ENCODE measurements at regions not wholly inside any gene's neighbourhood (a gene's known extent, or its start where the extent isn't known, plus 50 kb on each side); places are given as distances from the start of the nearest gene placed in this dataset.
A peak's percentile ranks its signal among the peaks of the same experiment; 100 is the strongest.
"Not testable (repeated sequence)": the region's sequence is repeated elsewhere in the genome, so short reads cannot be mapped to it uniquely, and the experiment has no call there.

DNA sequence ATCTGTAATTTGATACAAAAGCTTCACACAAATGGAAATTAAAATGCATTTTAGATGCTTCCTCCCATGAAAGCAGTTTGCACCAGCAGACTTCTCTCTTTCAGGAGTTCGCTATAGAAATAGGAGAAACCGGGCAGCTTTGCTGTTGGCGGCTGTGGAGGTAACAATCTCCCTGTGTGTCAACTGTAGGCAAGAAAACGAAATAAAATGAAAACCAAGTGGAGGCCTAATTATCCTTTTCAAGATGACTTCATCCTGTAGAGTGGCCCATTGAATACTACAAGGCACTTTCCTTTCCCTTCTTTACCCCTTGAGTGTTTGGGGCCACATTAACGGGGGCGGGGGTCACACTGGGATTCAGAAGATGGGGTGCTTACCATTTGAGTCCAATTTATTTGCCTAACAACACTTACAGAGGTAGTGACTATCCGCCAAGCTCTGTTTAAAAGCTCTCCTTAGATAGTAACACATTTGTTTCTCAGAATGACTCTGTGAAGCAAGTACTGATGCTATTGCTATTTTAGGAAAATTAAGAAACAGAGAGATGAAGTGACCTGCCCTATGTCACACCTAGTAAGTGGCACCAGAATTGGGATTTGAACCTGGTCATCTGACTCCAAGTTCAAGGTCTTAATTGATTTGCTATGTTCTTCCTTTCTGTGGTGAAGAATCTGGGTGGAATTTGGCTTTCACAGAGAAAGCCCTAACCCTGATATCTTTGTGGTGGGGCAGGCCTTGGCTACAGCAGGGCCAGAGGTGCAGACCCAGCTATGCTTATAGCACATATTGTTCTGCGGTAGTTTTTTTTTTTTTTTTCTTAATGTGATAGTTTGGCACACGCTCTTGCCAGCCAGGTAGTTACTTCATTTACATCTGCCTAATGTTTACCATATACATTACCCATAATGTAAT is 125.5 kb upstream of the MPHOSPH6 start:
- DNase-seq, result no peak

DNA sequence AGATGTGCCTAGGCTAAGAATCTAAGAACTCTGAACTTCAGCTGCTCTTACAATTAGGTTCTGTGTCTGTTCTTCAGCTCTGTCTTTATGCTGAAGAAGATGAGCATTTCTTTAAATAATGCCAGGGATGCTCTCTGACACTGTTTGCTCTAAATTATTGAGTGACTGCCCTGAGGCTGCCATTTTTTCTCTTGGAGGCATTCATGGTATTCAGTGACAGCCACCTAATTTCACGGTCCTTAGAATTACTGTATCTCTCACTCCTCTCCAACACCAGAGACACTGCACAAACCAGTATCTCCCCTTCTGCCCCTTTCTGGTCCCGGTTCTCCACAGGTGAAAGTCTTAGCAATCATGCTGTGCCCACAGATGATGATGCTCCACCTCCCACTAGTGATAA is 123.6 kb upstream of the MPHOSPH6 start:
- no peak for DNase-seq

DNA sequence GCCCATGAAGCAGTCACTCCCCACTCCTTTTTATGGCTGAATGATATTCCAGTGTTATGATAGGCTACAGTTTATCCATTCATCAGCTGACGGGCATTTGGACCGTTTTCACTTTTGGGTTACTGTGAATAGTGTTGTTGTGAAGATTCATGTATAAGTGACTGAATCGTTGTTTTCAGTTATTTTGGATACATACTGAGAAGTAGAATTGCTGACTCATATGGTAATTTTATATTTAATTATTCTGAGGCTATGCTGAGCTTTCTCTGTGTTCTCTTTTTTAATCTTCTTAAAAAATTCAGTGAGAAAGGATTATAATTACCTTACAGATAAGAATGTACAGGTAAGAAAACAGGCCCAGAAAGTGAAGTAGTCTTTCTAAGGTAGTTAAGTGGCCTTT is 117.9 kb upstream of the MPHOSPH6 start:
- DNase-seq, result no peak

DNA sequence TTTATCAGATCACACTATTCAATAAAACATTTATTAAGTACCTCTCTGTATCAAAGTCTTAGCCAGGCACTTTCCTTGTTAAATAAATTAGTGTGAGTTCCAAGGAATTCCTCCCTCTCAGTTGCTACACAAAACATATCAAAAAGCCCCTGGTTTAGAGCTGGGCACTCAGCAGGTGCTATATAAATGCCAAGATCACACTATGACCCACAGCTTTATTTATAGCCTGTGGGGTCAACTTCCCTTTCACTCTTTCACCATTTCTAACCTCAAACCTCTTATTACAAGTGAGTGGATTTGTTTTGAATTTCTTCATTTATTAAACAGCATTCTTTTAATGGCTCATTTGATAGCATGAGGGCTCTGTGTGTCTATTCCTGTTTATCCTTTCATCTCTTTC is 112.6 kb upstream of the MPHOSPH6 start:
- DNase-seq, result no peak

DNA sequence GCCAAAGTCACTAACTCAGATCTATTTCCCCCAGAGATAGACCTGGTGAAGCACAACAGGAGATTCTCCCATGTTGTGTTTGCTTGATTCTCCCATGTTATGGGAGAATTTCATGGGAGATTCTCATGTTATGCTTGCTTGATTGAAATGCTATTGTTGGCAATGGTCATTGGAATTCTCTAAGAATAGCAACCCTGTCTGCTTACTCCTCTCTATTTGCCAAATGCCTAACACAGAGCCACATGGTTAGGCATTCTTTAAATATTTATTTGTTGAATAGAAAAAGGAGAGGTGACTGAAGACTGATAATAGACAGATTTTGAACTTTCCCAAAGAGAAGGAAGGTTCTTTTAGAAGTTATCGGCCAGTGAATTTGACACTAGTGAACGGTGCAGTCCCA is 111.5 kb upstream of the MPHOSPH6 start:
- DNase-seq, result no peak

DNA sequence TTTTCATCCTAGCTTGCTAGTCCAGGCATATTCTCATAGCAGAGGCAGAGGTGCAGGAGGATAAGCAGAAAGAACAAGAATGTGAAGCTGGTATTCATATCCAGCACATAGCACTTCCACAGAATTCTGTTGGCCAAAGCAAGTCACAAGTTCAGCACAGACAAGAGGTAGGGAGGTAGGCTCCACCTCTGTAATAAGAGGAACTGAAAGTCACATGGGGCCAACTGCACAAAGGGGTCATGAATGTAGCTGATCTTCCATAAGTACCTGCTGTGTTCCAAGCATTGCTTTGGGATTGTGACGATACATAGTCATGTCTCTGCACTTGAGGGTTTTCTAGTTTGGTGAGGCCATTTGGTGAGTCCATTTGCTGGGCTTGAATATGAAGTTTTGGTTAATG is 110.8 kb upstream of the MPHOSPH6 start:
- DNase-seq, result no peak

DNA sequence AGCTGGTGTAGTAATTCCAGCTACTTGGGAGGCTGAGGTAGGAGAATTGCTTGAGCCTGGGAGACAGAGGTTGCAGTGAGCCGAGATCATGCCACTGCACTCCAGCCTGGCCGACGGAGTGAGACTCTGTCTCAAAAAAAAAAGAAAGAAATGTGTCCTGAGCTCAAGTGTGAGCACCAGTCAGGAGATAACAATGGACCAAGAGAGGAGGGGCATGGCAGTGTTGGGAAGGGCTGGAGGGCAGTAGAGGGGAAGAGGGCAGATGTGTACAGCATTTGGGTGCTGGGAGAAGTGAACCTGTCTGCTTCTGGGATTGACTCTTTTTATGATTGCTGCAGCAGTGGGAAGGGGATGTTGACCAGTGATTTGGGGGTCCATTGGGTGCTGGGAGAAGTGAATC is 105.3 kb upstream of the MPHOSPH6 start:
- not testable (repeated sequence) for DNase-seq

DNA sequence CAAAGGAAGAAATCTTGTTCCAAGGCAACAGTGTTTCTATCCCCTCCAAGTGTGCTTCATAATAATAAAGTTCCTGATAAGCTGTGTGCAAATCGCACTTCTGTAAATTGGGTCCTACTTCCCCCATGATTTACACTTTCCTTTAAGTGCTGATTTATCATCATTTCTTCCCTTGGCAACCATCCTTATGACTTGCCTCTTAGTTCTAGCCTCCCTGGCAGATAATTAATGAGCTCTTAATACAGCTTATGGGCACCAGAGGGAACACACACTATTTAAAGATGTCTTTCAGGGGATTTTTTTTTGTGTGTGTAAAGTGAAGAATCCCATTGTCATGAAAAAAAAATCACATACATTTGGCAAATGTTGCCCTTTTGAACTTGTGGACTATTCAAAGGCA is 101.6 kb upstream of the MPHOSPH6 start:
- no peak for DNase-seq

DNA sequence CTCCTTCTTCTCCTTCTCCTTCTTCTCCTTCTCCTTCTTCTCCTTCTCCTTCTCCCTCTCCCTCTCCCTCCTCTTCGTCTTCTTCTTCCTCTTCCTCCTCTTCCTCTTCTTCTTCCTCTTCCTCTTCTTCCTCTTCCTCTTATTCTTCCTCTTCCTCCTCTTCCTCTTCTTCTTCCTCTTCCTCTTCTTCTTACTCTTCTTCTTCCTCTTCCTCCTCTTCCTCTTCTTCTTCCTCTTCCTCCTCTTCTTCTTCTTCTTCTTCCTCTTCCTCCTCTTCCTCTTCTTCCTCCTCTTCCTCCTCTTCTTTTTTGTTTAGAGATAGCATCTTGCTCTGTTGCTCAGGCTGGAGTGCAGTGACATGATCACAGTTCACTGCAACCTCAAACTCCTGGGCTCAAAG is 97.7 kb upstream of the MPHOSPH6 start:
- not testable (repeated sequence) for DNase-seq

DNA sequence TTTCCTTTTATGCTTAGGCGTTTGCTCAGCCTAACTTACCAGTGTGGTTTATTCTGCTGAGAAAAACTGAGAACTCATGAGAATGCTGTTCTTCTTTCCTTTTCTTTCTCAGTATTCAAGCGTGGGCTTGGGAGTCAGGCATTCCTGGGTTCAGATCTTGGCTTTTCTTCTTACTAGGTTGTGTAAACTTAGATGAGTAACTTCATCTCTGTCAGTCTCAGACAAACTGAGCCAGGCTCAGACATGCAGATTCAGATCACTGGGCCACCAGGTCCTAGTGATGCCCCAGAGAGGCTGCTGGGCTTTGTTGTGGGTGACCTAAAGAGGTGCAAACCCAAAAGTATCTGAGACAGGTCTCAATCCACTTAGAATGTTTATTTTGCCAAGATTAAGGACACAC is 95.8 kb upstream of the MPHOSPH6 start:
- no peak for DNase-seq

DNA sequence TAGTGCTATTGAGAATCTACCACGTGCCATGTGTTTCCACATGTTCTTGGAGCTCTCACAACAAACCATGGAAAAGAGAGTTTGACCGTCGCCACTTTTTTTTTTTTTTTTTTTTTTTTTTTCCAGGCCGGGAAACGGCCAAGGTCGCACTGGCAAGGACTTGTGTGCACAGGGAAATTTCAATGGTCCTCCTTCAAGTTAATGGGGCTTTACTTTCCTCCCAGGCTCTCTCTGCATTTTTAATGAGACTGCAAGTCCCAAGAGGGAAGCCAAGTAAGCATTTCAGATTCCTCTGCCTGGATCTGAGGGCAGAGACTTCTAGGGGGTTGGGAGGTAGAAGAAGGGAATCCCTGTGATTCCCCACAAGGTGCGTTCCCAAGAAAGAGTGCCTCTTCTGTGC is 94.7 kb upstream of the MPHOSPH6 start:
- DNase-seq, result no peak

DNA sequence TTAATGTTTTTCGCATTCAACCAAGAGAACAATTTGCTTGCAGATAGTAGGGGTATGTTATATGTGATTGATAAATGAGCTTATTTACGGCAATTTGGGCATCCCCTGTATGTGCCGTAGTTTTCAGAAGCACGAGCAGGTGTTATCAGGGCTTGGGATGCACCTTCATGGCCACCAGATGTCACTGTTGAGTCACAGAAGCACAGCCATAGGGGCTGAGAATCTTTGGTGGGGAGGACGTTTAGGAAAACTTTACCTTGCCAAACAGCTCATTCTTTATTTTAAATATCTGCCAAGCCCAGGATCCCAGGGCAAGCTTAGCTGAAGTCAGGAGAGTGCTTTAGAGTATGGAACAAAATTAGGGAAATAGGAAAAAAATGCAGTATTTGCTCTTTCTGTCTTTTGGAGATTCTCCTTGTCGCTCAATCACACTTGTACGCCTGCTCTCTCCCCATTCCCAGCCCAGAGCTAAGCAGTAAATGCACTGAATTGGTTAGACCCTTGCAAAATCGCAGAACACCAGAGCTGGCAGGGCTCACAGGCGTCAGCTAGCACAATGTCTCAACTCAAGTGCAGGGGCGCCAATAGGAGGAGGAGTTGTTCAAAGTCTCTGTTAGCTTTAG is 93.6 kb upstream of the MPHOSPH6 start:
- peak; percentile 1 for DNase-seq

DNA sequence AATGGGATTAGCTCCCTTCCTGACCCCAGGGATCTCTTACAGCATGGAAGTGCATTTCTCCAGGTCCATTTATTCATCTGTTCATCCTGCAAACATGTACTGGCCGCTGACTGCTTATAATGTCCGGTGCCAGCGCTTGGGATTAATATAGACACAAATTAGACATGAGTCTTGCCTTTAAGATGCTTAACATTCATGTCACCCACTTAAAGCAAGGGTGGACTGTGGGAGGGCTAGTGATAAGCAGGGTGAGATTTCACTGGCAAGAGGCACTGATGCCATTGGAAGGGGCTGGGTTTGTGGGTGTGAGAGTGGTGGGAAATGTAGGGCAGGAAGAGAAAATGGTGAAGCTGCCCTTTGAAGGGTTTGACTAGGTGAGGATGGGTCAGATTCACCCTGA is 92.2 kb upstream of the MPHOSPH6 start:
- DNase-seq, result no peak

DNA sequence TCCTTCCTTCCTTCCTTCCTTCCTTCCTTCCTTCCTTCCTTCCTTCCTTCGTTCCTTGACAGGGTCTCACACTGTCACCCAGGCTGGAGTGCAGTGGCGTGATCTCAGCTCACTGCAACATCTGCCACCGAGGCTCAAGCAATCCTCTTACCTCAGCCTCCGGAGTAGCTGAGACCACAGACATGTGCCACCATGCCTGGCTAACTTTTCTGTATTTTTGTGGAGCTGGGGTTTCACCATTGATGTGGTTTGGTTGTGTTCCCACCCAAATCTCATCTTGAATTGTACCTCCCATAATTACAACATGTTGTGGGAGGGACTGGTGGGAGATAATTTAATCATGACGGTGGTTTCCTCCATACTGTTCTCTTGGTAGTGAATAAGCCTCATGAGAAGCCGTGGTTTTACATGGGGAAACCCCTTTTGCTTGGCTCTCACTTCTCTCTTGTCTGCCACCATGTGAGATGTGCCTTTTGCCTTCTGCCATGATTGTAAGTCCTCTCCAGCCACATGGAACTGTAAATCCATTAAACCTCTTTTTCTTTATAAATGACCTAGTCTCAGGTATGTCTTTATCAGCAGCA is 90.3 kb upstream of the MPHOSPH6 start:
- no peak for DNase-seq

DNA sequence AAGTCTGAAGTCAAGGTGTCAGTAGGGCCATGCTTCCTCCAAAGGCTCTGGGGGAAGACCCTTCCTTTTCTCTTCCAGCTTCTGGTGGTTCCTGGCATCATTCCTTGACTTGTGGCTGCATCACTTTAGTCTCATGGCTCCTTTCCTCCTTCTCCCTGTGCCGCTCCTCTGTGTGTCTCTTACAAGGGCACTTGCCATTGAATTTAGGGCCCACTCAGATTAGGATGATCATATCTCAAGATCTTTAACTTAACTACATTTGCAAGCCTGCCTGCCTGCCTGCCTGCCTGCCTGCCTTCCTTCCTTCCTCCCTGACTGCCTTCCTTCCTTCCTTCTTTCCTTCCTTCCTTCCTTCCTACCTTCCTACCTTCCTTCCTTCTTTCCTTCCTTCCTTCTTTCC is 89.7 kb upstream of the MPHOSPH6 start:
- DNase-seq, result no peak

DNA sequence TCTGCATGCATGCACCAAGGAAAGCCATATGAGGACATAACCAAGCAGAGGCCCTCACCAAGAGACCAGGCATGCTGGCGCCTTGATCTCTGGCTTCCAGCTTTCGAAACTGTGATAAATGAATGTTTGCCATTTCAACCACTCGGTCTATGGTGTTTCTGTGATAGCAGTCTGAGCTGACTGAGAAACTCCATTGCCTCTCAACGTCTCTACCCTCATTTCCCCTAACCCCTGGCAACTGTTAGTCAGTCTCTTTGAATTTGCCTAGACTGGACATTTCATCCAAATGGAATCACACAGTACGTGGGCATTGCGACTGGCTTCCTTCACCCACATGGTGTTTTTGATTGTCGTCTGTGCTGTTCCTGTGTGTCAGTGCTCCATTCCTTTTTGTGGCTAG is 88.0 kb upstream of the MPHOSPH6 start:
- no peak for DNase-seq

DNA sequence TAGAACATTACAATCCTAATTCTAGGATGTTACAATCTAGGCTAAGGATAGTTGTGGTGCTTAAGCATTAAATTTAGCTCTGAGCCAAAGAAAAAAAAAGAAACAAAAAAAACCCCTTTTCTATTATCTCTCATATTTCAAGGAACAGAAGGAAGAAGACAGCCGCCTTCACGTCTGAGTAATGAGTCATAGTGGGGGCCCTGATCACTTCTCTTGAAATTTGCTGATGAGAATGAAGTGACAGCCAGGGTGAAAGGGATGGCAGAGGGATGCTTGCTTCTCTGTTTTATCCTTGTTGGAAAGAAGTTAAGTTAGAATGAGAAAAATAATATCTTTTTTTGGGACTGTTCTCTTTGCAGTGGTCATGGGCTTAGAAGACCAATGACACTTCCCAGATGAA is 82.6 kb upstream of the MPHOSPH6 start:
- no peak for DNase-seq

DNA sequence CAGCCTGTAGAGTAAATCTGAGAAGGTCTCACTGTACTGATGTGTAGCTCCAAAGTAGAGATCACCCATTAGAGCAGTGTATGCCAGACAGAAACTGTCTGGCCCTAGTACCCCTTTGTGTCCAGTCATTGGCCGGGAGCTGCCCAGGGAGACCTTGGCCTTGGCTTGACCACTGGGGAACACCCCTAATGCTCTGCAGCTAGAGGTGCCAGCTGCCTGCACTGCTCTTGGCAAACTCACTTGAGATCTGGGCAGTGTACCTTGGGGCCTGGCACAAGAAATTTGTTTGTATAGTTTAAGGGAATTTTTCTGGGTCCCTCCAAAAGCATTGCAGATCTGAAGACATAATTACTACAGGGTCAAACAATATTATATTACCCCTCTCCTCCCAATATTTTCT is 78.7 kb upstream of the MPHOSPH6 start:
- no peak for DNase-seq

DNA sequence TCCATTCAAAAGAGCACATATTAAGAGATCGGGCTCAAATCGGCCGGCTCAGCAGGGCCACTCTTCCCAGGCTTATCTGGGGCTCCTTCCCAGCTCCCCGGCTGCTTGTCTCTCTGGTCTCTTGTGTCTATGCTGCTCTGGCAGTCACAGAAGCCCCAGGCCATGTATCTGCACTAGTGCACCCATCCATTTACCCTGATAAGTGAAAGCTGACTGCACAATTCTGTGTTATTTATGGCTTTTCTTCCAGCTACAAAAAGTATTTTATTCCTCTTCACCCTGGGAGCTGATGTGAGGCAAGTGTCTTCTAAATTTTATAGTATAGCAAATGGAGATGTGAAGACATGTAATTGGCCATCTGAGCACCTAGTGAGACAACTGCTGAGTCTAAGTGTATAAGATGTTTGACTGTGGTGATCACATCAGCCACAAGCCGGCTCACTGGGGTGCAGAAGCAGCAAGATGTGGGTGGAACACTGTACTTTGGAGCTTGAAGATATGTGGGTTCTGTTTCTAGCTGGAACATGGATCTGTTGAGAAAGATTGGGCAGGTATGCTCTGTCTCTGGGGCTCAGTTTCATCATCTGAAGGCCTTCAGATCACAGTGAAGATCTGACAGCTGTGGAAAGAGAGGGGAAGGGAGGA is 78.1 kb upstream of the MPHOSPH6 start:
- no peak for DNase-seq

DNA sequence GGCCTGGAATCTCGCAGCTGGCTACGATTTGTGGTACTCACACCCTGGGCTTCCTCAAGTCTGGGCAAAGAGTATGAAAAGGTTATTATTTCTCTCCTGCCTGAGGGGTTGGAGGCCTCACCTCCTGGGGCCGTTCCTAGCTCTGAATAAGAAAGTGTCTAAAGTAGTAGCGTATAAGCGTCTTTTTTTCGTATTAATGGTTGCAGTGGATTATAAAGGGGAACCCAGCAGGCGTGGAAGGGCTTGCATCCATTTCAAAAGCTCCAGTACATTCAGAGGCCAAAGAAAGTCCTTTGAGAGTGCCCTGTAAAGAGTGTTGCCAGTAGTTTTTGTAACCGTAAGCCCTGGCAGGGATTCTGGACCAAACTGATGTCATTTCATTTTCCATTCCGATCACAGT is 72.2 kb upstream of the MPHOSPH6 start:
- DNase-seq, result no peak

DNA sequence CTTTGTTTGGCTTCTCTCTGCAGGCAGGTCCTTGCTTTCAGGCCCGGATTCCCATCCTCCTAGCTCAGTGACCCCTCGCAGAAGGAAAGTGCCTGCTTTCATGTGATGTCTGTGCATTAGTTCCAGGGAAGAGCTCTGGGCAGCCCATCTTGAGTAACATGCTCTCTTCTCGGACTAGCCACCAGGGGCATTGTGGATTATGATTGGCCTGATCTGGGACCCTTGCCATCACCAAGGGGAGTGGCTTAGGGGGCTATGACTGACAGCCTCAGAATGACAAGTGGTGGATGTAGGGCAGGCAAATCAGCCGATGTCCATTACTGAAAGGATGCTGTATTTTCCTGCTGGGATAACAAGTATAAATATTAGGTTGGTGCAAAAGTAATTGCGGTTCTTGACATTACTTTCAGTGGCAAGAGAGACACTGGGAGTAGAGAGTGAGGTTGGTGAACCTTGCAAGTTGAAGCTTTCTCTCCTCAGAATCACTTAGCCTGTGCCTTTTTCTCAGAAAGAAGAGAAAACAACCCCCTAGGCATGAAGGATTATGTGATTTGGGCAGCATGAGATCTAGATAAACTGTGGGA is 71.5 kb upstream of the MPHOSPH6 start:
- DNase-seq, result no peak

DNA sequence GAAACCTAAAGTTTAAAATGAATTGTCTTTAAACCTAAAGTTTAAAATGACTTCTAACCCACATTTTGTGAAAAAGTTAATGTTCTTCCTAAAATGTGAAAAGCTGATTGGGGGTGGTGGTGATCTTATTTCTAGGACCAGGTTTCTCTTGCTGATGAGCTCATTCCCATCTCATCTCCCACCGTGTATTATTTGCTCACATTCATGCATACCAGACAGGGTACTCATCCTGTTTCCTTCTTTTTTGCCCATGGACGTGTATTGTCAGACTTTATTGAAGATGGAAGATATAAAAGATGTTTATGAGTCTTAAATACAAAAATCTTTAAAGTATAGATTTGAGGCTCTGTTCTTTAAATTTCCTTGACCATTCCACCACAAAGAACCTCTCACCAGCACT is 70.1 kb upstream of the MPHOSPH6 start:
- DNase-seq, result no peak

DNA sequence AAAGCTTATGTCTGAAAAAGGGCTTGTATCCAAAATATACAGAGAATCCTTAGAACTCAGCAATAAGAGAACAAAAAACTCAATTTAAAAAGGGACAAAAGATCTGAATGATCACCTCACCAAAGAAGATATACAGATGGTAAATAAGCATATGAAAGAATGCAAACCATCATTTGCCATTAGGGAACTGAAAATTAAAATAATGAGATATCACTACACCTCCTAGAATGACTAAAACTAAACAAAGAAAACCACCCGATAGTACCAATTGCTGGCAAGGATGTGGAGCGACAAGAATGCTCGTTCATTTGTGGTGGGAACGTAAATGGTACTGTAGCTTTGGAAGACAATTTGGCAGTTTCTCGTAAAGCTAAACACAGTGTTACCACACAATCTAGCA is 66.9 kb upstream of the MPHOSPH6 start:
- DNase-seq, result no peak
